ENCODE measurements at regions not wholly inside any gene's neighbourhood (a gene's known extent, or its start where the extent isn't known, plus 50 kb on each side); places are given as distances from the start of the nearest gene placed in this dataset.
"Not testable (repeated sequence)": the region's sequence is repeated elsewhere in the genome, so short reads cannot be mapped to it uniquely, and the experiment has no call there.

GRCh38 chr16:21422824-21423223 is 144.7 kb upstream of the CRYM start:
- ATAC-seq; POLR2A ChIA-PET; H3K4me3 ChIP-seq (ENCODE audit: low read depth in 2 of 2, low read length in 2 of 2); CTCF ChIA-PET; H3K36me3 ChIP-seq (ENCODE audit: control insufficient read depth, insufficient read depth, low read length); H3K27ac ChIP-seq (ENCODE audit: low read length); H3K9me3 ChIP-seq (ENCODE audit: control insufficient read depth, insufficient read depth, low read depth, low read length); intact Hi-C loops (cut with micrococcal nuclease; ENCODE audit: unreplicated experiment); H3K4me1 ChIP-seq (ENCODE audit: control insufficient read depth, insufficient read depth, low read length); BruUV-seq (replicated peaks); DNase-seq (ENCODE audit: low read depth, low spot score); in situ Hi-C loops (cut with HindIII; ENCODE audit: low pct_unique_long_range_greater_than_20kb, low sequenced_read_pairs); H3K27me3 ChIP-seq (ENCODE audit: control insufficient read depth, insufficient read depth, low read length): not testable (repeated sequence)

DNA sequence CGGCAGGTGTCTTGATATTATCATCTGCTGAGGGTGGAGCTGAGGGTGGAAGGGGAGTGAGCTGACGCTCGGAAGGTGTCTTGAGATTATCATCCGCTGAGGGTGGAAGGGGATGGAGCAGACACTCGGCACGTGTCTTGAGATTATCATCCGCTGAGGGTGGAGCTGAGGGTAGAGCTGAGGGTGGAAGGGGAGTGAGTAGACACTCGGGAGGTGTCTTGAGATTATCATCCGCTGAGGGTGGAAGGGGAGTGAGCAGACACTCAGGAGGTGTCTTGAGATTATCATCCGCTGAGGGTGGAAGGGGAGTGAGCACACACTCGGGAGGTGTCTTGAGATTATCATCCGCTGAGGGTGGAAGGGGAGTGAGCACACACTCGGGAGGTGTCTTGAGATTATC is 126.6 kb upstream of the CRYM start:
- H3K27ac ChIP-seq (ENCODE audit: low read length); BruUV-seq (replicated peaks); POLR2A ChIA-PET; CTCF ChIA-PET; ATAC-seq; H3K36me3 ChIP-seq (ENCODE audit: control insufficient read depth, insufficient read depth, low read length); H3K4me3 ChIP-seq (ENCODE audit: low read depth in 2 of 2, low read length in 2 of 2); H3K27me3 ChIP-seq (ENCODE audit: control insufficient read depth, insufficient read depth, low read length); H3K9me3 ChIP-seq (ENCODE audit: control insufficient read depth, insufficient read depth, low read depth, low read length); intact Hi-C loops (cut with micrococcal nuclease; ENCODE audit: unreplicated experiment); in situ Hi-C loops (cut with HindIII; ENCODE audit: low pct_unique_long_range_greater_than_20kb, low sequenced_read_pairs); DNase-seq (ENCODE audit: low read depth, low spot score); H3K4me1 ChIP-seq (ENCODE audit: control insufficient read depth, insufficient read depth, low read length): not testable (repeated sequence)

- H3K4me1 ChIP-seq (ENCODE audit: control insufficient read depth, insufficient read depth, low read length); POLR2A ChIA-PET; DNase-seq (ENCODE audit: low read depth, low spot score); H3K36me3 ChIP-seq (ENCODE audit: control insufficient read depth, insufficient read depth, low read length); in situ Hi-C loops (cut with HindIII; ENCODE audit: low pct_unique_long_range_greater_than_20kb, low sequenced_read_pairs); ATAC-seq; H3K9me3 ChIP-seq (ENCODE audit: control insufficient read depth, insufficient read depth, low read depth, low read length); BruUV-seq (replicated peaks); CTCF ChIA-PET; H3K27ac ChIP-seq (ENCODE audit: low read length); H3K27me3 ChIP-seq (ENCODE audit: control insufficient read depth, insufficient read depth, low read length); intact Hi-C loops (cut with micrococcal nuclease; ENCODE audit: unreplicated experiment); H3K4me3 ChIP-seq (ENCODE audit: low read depth in 2 of 2, low read length in 2 of 2): not testable (repeated sequence)
Measured at GRCh38 chr16:21397866-21398265, 119.8 kb upstream of the CRYM start.

DNA sequence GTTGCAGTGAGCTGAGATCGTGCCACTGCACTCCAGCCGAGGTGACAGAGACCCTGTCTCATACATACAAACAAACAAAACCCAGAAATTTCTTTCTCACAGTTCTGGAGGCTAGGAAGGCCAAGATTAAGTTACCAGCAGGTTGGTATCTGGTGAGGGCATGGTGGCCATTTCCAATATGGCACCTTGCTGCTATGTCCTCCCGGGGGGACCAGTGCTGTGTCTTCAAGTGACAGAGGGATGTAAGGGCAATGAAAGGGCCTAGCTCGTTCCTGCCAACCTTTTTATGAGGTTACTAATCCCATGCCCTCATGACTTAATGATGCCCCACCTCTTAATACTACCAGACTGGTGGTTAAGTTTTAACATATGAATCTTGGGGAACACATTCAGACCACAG is 118.5 kb upstream of the CRYM start:
- in situ Hi-C loops (cut with HindIII; ENCODE audit: low pct_unique_long_range_greater_than_20kb, low sequenced_read_pairs); BruUV-seq (replicated peaks); intact Hi-C loops (cut with micrococcal nuclease; ENCODE audit: unreplicated experiment); H3K4me1 ChIP-seq (ENCODE audit: control insufficient read depth, insufficient read depth, low read length); CTCF ChIA-PET; H3K27me3 ChIP-seq (ENCODE audit: control insufficient read depth, insufficient read depth, low read length); H3K9me3 ChIP-seq (ENCODE audit: control insufficient read depth, insufficient read depth, low read depth, low read length); DNase-seq (ENCODE audit: low read depth, low spot score); H3K36me3 ChIP-seq (ENCODE audit: control insufficient read depth, insufficient read depth, low read length); ATAC-seq; POLR2A ChIA-PET; H3K27ac ChIP-seq (ENCODE audit: low read length); H3K4me3 ChIP-seq (ENCODE audit: low read depth in 2 of 2, low read length in 2 of 2): not testable (repeated sequence)

- H3K36me3 ChIP-seq (ENCODE audit: control insufficient read depth, insufficient read depth, low read length); ATAC-seq; H3K4me1 ChIP-seq (ENCODE audit: control insufficient read depth, insufficient read depth, low read length); in situ Hi-C loops (cut with HindIII; ENCODE audit: low pct_unique_long_range_greater_than_20kb, low sequenced_read_pairs); H3K4me3 ChIP-seq (ENCODE audit: low read depth in 2 of 2, low read length in 2 of 2); intact Hi-C loops (cut with micrococcal nuclease; ENCODE audit: unreplicated experiment); DNase-seq (ENCODE audit: low read depth, low spot score); H3K9me3 ChIP-seq (ENCODE audit: control insufficient read depth, insufficient read depth, low read depth, low read length); H3K27me3 ChIP-seq (ENCODE audit: control insufficient read depth, insufficient read depth, low read length); CTCF ChIA-PET; BruUV-seq (replicated peaks); H3K27ac ChIP-seq (ENCODE audit: low read length); POLR2A ChIA-PET: not testable (repeated sequence)
Measured at GRCh38 chr16:21390634-21391033, 112.5 kb upstream of the CRYM start.

GRCh38 chr16:21389860-21390259 is 111.8 kb upstream of the CRYM start:
- H3K36me3 ChIP-seq (ENCODE audit: control insufficient read depth, insufficient read depth, low read length); CTCF ChIA-PET; DNase-seq (ENCODE audit: low read depth, low spot score); H3K9me3 ChIP-seq (ENCODE audit: control insufficient read depth, insufficient read depth, low read depth, low read length); BruUV-seq (replicated peaks); H3K27me3 ChIP-seq (ENCODE audit: control insufficient read depth, insufficient read depth, low read length); intact Hi-C loops (cut with micrococcal nuclease; ENCODE audit: unreplicated experiment); H3K4me3 ChIP-seq (ENCODE audit: low read depth in 2 of 2, low read length in 2 of 2); H3K27ac ChIP-seq (ENCODE audit: low read length); H3K4me1 ChIP-seq (ENCODE audit: control insufficient read depth, insufficient read depth, low read length); in situ Hi-C loops (cut with HindIII; ENCODE audit: low pct_unique_long_range_greater_than_20kb, low sequenced_read_pairs); POLR2A ChIA-PET: not testable (repeated sequence)
- ATAC-seq: peak; percentile 46; the same call in 1 of the 2 replicates

DNA sequence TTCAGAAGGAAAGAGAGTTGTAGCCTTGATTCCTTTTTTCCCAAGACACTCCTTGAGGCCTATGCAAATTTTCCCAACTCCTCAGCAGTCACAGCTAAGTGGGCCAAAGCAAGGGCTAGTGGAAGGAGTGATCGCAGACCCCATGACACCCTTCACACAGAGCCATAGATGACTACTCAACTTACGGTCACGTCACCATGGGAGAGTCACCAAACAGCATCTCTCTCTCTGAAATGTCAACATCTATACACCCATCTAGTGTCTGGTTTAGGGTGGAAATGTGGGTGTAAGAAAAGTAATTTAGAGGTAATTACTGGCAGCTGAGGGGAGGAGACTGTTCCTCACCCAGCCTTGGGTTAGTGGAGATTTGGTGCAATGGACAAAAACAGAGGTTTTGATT is 109.7 kb upstream of the CRYM start:
- H3K4me3 ChIP-seq (ENCODE audit: low read depth in 2 of 2, low read length in 2 of 2); H3K27ac ChIP-seq (ENCODE audit: low read length); H3K27me3 ChIP-seq (ENCODE audit: control insufficient read depth, insufficient read depth, low read length); CTCF ChIA-PET; BruUV-seq (replicated peaks); H3K9me3 ChIP-seq (ENCODE audit: control insufficient read depth, insufficient read depth, low read depth, low read length); intact Hi-C loops (cut with micrococcal nuclease; ENCODE audit: unreplicated experiment); DNase-seq (ENCODE audit: low read depth, low spot score); ATAC-seq; H3K4me1 ChIP-seq (ENCODE audit: control insufficient read depth, insufficient read depth, low read length); POLR2A ChIA-PET; H3K36me3 ChIP-seq (ENCODE audit: control insufficient read depth, insufficient read depth, low read length); in situ Hi-C loops (cut with HindIII; ENCODE audit: low pct_unique_long_range_greater_than_20kb, low sequenced_read_pairs): not testable (repeated sequence)

DNA sequence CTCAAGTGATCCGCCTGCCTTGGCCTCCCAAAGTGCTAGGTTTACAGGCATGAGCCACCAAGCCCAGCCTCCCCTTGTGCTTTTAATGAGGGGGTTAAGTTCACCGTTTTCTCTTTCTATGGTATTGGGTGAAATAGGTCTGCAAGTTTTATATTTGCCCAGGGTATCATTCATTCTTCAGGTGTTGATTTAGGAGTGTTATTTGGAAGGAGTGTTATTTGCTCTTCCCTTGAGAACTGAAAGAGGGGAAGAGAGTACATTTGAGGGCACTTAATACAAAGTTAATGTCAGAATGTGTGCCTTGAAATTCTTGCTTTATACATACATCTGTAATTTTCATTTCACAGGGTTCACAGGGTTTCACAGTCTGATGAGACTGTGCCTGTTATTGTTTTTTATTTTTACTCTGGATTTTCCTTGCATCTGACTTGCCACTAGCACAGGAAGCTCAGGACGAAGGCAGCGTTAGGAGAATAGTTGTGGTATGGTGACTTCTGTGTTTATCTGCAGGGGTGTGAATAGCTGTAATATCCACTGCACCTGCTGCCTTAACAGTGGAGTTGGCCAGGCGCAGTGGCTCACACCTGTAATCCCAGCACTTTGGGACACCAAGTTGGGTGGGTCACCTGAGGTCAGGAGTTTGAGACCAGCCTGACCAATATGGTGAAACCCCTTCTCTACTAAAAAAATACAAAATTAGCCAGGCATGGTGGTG is 108.3 kb upstream of the CRYM start:
- H3K27ac ChIP-seq (ENCODE audit: low read length); H3K4me3 ChIP-seq (ENCODE audit: low read depth in 2 of 2, low read length in 2 of 2); H3K4me1 ChIP-seq (ENCODE audit: control insufficient read depth, insufficient read depth, low read length); in situ Hi-C loops (cut with HindIII; ENCODE audit: low pct_unique_long_range_greater_than_20kb, low sequenced_read_pairs); POLR2A ChIA-PET; H3K9me3 ChIP-seq (ENCODE audit: control insufficient read depth, insufficient read depth, low read depth, low read length); intact Hi-C loops (cut with micrococcal nuclease; ENCODE audit: unreplicated experiment); CTCF ChIA-PET; ATAC-seq; H3K36me3 ChIP-seq (ENCODE audit: control insufficient read depth, insufficient read depth, low read length); DNase-seq (ENCODE audit: low read depth, low spot score); BruUV-seq (replicated peaks); H3K27me3 ChIP-seq (ENCODE audit: control insufficient read depth, insufficient read depth, low read length): not testable (repeated sequence)
